ENCODE measurements at regions not wholly inside any gene's neighbourhood (a gene's known extent, or its start where the extent isn't known, plus 50 kb on each side); places are given as distances from the start of the nearest gene placed in this dataset.

DNA sequence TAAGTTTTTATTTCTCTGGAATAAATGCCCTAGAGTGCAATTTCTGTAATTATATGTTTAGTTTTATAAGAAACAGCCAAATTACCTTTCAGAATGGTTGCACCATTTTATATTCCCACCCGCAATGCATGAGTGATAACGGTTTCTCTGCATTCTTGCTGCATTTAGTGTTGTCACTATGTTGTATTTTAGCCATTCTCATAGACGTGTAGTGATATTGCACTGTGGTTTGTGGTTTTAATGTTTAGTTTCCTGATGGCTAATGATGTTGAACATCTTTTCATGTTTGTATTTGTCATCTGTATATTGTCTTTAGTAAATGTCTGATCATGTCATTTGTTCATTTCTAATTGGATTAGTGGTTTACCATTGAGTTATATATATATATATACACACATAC, 73.0 kb upstream of the GOLIM4 start:
- H4K20me1 ChIP-seq (ENCODE audit: insufficient read depth): no peaks in the 10 kb centered on the region
- no peaks in the 10 kb centered on the region for H3K36me3 ChIP-seq (ENCODE audit: control insufficient read depth in 1 of 2, insufficient read depth in 2 of 2, low read length in 2 of 2)
- ATAC-seq (no peak), DNase-seq (ENCODE audit: low read depth, low spot score) (no peak)
- TF ChIP-seq EGR1 (IDR thresholded peaks at IDR 0.05; ENCODE audit: low read depth) (no peak), POLR2A (IDR thresholded peaks at IDR 0.05; ENCODE audit: borderline replicate concordance, extremely low read depth, insufficient read depth, insufficient read length) (no peak), SRF (IDR thresholded peaks at IDR 0.05; ENCODE audit: low read depth) (no peak), YY1 (IDR thresholded peaks at IDR 0.05; ENCODE audit: extremely low read depth, insufficient replicate concordance, low read depth, low read length) (no peak)
- no peaks in the 10 kb centered on the region for H3K27me3 ChIP-seq (ENCODE audit: insufficient read depth, low read length)
- intact Hi-C loops (cut with micrococcal nuclease): loop anchor here (10.0 kb wide), 2 partner anchors 244 to 764 kb away; no protein-coding TSS in a partner anchor
- H3K79me2 ChIP-seq (ENCODE audit: insufficient read depth, low read length): no peaks in the 10 kb centered on the region
- ChIA-PET CTCF (interaction anchor here (2.5 kb wide), 1 partner anchor 128 kb away, joined by 9 read pairs; no protein-coding TSS in a partner anchor), POLR2A (no interaction called here), RAD21 (ENCODE audit: low non-redundant PET in 1 of 2, low total read pairs in 2 of 2, uncharacterized antibody in 2 of 2, unreplicated experiment in 2 of 2) (no interaction called here)
- H3K4me1 ChIP-seq (ENCODE audit: control insufficient read depth in 1 of 2, insufficient read depth in 2 of 2, low read length in 2 of 2): no peaks in the 10 kb centered on the region
- H2AFZ ChIP-seq (ENCODE audit: low read depth, low read length, poor library complexity, severe bottlenecking): no peak overlapping the region
- H3K9ac ChIP-seq (ENCODE audit: low read length): no peak overlapping the region
- H3K9me3 ChIP-seq (ENCODE audit: control insufficient read depth in 1 of 2, insufficient read depth in 1 of 2, low read depth in 1 of 2, low read length in 2 of 2): no peaks in the 10 kb centered on the region
- BruUV-seq (replicated peaks): no TSS peak
- H3K27ac ChIP-seq (ENCODE audit: low read depth, low read length): no peak overlapping the region
- no peak overlapping the region for H3K4me3 ChIP-seq (replicated peaks in 1 of 2; ENCODE audit: low read depth in 1 of 2, low read length in 2 of 2)
- H3K9me2 ChIP-seq (ENCODE audit: insufficient read depth): no peaks in the 10 kb centered on the region
- H3K4me2 ChIP-seq (ENCODE audit: low read length): no peak overlapping the region

DNA sequence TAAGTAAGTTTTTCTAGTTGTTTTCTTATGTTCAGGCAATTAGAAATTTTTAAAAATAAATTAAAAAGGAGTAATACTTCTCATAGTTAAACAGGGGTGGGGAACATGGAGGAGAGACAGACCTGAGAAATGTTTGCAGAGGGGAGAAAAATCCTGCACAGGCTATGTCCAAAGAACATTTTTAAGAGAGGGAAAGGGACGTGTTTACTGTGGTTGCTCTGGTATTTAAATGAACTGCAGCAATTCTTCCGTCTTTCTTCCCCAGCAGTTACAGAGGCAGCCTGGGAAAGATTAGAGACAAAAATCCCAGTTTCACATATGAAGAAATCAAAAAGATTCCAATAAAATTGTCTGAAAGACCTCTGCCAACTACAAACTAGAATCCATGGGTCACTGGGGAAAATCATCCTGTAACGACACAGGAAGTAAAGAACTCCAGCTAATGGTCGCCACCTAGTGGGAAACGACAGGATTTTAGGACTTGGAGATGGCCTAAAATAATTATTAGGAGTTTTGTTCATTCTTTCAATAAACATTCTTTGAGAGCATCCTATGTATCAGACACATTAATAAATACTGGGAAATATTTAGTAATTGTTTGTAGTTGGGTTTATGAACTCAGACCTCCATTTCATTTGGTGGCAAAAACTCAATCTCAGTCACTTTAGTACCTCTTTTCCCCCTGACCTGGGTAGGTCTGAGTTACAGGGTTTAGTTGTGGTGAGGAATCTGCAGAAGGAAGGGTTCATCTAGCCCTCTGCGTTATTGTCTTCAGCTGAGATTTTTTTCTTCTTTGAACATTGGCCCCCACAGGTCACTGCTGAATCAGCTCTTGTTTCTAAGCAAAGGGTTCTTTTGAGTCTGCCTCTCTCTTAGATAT, 69.9 kb upstream of the GOLIM4 start:
- H3K4me2 ChIP-seq (ENCODE audit: low read length): peak overlapping the region; percentile 1; the same call in 1 of the 2 replicates
- no peak overlapping the region for H3K4me3 ChIP-seq (replicated peaks in 1 of 2; ENCODE audit: low read depth in 1 of 2, low read length in 2 of 2)
- no peaks in the 10 kb centered on the region for H3K9me2 ChIP-seq (ENCODE audit: insufficient read depth)
- ChIA-PET CTCF (interaction anchor here (1.0 to 3.4 kb wide), 9 partner anchors 8 to 785 kb away, joined by 3 to 47 read pairs (median 4); no protein-coding TSS in a partner anchor), RAD21 (ENCODE audit: low non-redundant PET in 1 of 2, low total read pairs in 2 of 2, uncharacterized antibody in 2 of 2, unreplicated experiment in 2 of 2) (no interaction called here), POLR2A (no interaction called here)
- H3K9me3 ChIP-seq (ENCODE audit: control insufficient read depth in 1 of 2, insufficient read depth in 1 of 2, low read depth in 1 of 2, low read length in 2 of 2): no peaks in the 10 kb centered on the region
- H3K27ac ChIP-seq (ENCODE audit: low read depth, low read length): no peak overlapping the region
- no peak overlapping the region for H3K9ac ChIP-seq (ENCODE audit: low read length)
- ATAC-seq (peak; percentile 90), DNase-seq (ENCODE audit: low read depth, low spot score) (peak; percentile 65)
- H3K79me2 ChIP-seq (ENCODE audit: insufficient read depth, low read length): no peaks in the 10 kb centered on the region
- H4K20me1 ChIP-seq (ENCODE audit: insufficient read depth): no peaks in the 10 kb centered on the region
- no TSS peak for BruUV-seq (replicated peaks)
- intact Hi-C loops (cut with micrococcal nuclease): loop anchor here (1.0 to 10.0 kb wide), 3 partner anchors 118 to 761 kb away; no protein-coding TSS in a partner anchor
- peak overlapping the region; percentile 87 for H2AFZ ChIP-seq (ENCODE audit: low read depth, low read length, poor library complexity, severe bottlenecking)
- no peak for TF ChIP-seq EZH2phosphoT487 (IDR thresholded peaks at IDR 0.05; ENCODE audit: borderline replicate concordance)
- TF ChIP-seq SP1 (IDR thresholded peaks at IDR 0.05; ENCODE audit: low read depth): no peak
- TF ChIP-seq FOSL1 (IDR thresholded peaks at IDR 0.05; ENCODE audit: low read depth): no peak
- no peak for TF ChIP-seq TCF7L2 (IDR thresholded peaks at IDR 0.05; ENCODE audit: borderline replicate concordance, extremely low read depth, insufficient read depth, insufficient read length)
- no peak for TF ChIP-seq SRF (IDR thresholded peaks at IDR 0.05; ENCODE audit: low read depth)
- TF ChIP-seq MAX (IDR thresholded peaks at IDR 0.05): no peak
- TF ChIP-seq RAD21 (IDR thresholded peaks at IDR 0.05; ENCODE audit: low read depth): peak; percentile 89
- TF ChIP-seq ZBTB33 (IDR thresholded peaks at IDR 0.05; ENCODE audit: extremely low read depth, insufficient replicate concordance, low read length): no peak
- TF ChIP-seq YY1 (IDR thresholded peaks at IDR 0.05; ENCODE audit: extremely low read depth, insufficient replicate concordance, low read depth, low read length): no peak
- peak; percentile 54 to 97 (median 77) for TF ChIP-seq CTCF (IDR thresholded peaks at IDR 0.05 in 2 of 3, conservative IDR thresholded peaks at IDR 0.05 in 1 of 3; ENCODE audit: borderline replicate concordance in 1 of 3, insufficient read depth in 1 of 3, low read depth in 2 of 3, low read length in 2 of 3)
- TF ChIP-seq ZNF274 (IDR thresholded peaks at IDR 0.05; ENCODE audit: low read depth, low read length): no peak
- TF ChIP-seq ATF3 (IDR thresholded peaks at IDR 0.05): no peak
- H3K36me3 ChIP-seq (ENCODE audit: control insufficient read depth in 1 of 2, insufficient read depth in 2 of 2, low read length in 2 of 2): no peaks in the 10 kb centered on the region
- no peaks in the 10 kb centered on the region for H3K27me3 ChIP-seq (ENCODE audit: insufficient read depth, low read length)
- no peaks in the 10 kb centered on the region for H3K4me1 ChIP-seq (ENCODE audit: control insufficient read depth in 1 of 2, insufficient read depth in 2 of 2, low read length in 2 of 2)
